H1 (cell line): ENCODE measurements at regions not wholly inside any gene's neighbourhood (a gene's known extent, or its start where the extent isn't known, plus 50 kb on each side); places are given as distances from the start of the nearest gene placed in this dataset.

ENCODE experiments used
- CEBPB ChIP-seq: IDR thresholded peaks from 2 replicates; pipeline ENCODE4 v1.6.1; 2012; ENCODE audit warnings: low read depth, low read length
- EGR1 ChIP-seq: IDR thresholded peaks from 2 replicates; pipeline ENCODE4 v1.6.1; 2011; ENCODE audit warnings: low read depth, low read length, borderline replicate concordance
- GTF2F1 ChIP-seq: IDR thresholded peaks from 2 replicates; pipeline ENCODE4 v1.6.1; 2012; ENCODE audit warnings: low read depth, low read length, improper control_type of control experiment, borderline replicate concordance
- KDM1A ChIP-seq: fragments of 200-600, 300-600 bp; sonication (generic); IDR thresholded peaks from 2 replicates; pipeline ENCODE4 v1.7.1; 2016; ENCODE audit warnings: mild to moderate bottlenecking, low read length, borderline replicate concordance
- KDM4A ChIP-seq: IDR thresholded peaks from one replicate; pipeline ENCODE4 v1.7.1; 2012; ENCODE audit warnings: low read depth, mild to moderate bottlenecking, moderate library complexity, low read length, inconsistent platforms; ENCODE audit not compliant: severe bottlenecking
- POU5F1 ChIP-seq: IDR thresholded peaks from 2 replicates; pipeline ENCODE4 v1.6.1; 2011; ENCODE audit warnings: low read depth, mild to moderate bottlenecking, low read length, moderate library complexity
- RXRA ChIP-seq: IDR thresholded peaks from 2 replicates; pipeline ENCODE4 v1.6.1; 2011; ENCODE audit warnings: low read depth, mild to moderate bottlenecking, low read length, moderate library complexity; ENCODE audit not compliant: insufficient read depth
- TAF1 ChIP-seq: IDR thresholded peaks from 2 replicates; pipeline ENCODE4 v1.6.1; 2011; ENCODE audit warnings: mild to moderate bottlenecking, low read depth, low read length
- TAF7 ChIP-seq: optimal IDR thresholded peaks from 2 replicates; pipeline ENCODE3; 2011; ENCODE audit warnings: low read depth, mild to moderate bottlenecking, inconsistent platforms, low read length, moderate library complexity, borderline replicate concordance
- TBP ChIP-seq: IDR thresholded peaks from 2 replicates; pipeline ENCODE4 v1.6.1; 2011; ENCODE audit warnings: low read depth, low read length, improper control_type of control experiment

DNA sequence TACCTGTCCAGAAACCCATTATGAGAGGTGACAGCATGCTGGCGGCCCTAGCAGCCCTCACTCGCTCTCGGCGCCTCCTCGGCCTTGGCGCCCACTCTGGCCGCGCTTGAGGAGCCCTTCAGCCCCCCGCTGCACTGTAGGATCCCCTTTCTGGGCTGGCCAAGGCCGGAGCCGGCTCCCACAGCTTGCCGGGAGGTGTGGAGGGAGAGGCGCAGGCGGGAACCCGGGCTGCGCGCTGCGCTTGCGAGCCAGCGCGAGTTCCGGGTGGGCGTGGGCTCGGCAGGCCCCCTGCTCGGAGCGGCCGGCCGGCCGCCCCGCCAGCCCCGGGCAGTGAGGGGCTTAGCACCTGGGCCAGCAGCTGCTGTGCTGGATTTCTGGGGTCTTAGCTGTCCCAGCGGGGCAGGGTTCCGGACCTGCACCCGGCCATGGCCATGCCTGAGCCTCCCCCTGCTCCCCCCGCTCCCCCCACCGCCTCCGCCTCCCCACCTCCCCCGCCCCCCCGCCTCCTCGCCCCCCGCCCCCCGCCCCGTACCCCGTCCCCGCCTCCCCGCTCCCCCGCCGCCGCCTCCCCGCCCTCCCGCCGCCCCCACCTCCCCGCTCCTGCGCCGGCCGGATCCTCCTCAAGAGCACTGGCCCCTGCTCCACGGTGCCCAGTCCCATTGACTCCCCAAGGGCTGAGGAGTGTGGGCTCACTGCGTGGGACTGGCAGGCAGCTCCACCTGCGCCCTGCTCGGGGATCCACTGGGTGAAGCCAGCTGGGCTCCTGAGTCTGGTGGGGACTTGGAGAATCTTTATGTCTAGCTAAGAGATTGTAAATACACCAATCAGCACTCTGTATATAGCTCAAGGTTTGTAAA is 163.1 kb downstream of the KLHL28 start (continued):
- no peak for TF ChIP-seq RXRA
- TF ChIP-seq KDM4A = no peak
- no peak for TF ChIP-seq TBP
- TF ChIP-seq POU5F1 = no peak
- TF ChIP-seq KDM1A = no peak
- TF ChIP-seq GTF2F1 = no peak
- TF ChIP-seq EGR1 = no peak
- TF ChIP-seq TAF7 = no peak
- TF ChIP-seq TAF1 = no peak
- TF ChIP-seq CEBPB = no peak
- TF ChIP-seq, all 59 proteins: peak for 0
